Lung (tissue), 11 donors: ENCODE measurements at regions not wholly inside any gene's neighbourhood (a gene's known extent, or its start where the extent isn't known, plus 50 kb on each side); places are given as distances from the start of the nearest gene placed in this dataset.

Experiments used
- ATAC-seq: fragments of 200-7000 bp; cut with Tn5 transposase; one replicate; pipeline ENCODE4 v1.9.1; 2020; ENCODE audit warnings: moderate number of reproducible peaks; ENCODE audit not compliant: insufficient read depth, low FRiP score
- DNase-seq, 3 donors: peaks; one replicate each; pipeline ENCODE4 v3.0.0-alpha.2; 2013 to 2017
- H3K27ac ChIP-seq, 2 donors: one replicate each; pipeline ENCODE4 v1.5.1; 2013; ENCODE audit warnings: mild to moderate bottlenecking in 2 of 2, moderate library complexity in 2 of 2, control low read depth in 1 of 2, inconsistent platforms in 1 of 2, low read depth in 1 of 2, low read length in 1 of 2
- H3K27me3 ChIP-seq, 3 donors: one replicate each; pipeline ENCODE4 v1.5.1; 2013; ENCODE audit warnings: low read length in 2 of 3; ENCODE audit not compliant: control insufficient read depth in 3 of 3, insufficient read depth in 3 of 3
- H3K36me3 ChIP-seq, 4 donors: one replicate each; pipeline ENCODE4 v1.5.1; 2013; ENCODE audit warnings: low read length in 4 of 4, mild to moderate bottlenecking in 1 of 4, moderate library complexity in 1 of 4; ENCODE audit not compliant: control insufficient read depth in 4 of 4, insufficient read depth in 4 of 4
- H3K4me1 ChIP-seq, 5 donors: one replicate each; pipeline ENCODE4 v1.5.1; 2013; ENCODE audit warnings: low read length in 5 of 5, mild to moderate bottlenecking in 2 of 5, moderate library complexity in 1 of 5; ENCODE audit not compliant: control insufficient read depth in 5 of 5, insufficient read depth in 5 of 5
- H3K4me3 ChIP-seq: one replicate; pipeline ENCODE4 v1.5.1; 2013; ENCODE audit warnings: mild to moderate bottlenecking, control low read depth, moderate library complexity
- H3K9ac ChIP-seq, 2 donors: one replicate each; pipeline ENCODE4 v1.5.1; 2013; ENCODE audit warnings: low read length in 2 of 2, control low read depth in 1 of 2; ENCODE audit not compliant: insufficient read depth in 1 of 2
- H3K9me3 ChIP-seq, 4 donors: one replicate each; pipeline ENCODE4 v1.5.1; 2013; ENCODE audit warnings: low read length in 3 of 4, mild to moderate bottlenecking in 1 of 4, moderate library complexity in 1 of 4; ENCODE audit not compliant: control insufficient read depth in 4 of 4, insufficient read depth in 3 of 4
- WGBS, 2 donors: extraction: QIAGEN DNeasy Blood & Tissue Kit; methylation state at CpG; one replicate each; pipeline ENCODE4 v1.1.7; 2013; 5-methylcytosine and 5-hydroxymethylcytosine counted together
- TF ChIP-seq, protein P1 (sequence below): IDR thresholded peaks from 2 replicates; pipeline ENCODE4 v1.5.1; 2012; ENCODE audit warnings: mild to moderate bottlenecking; ENCODE audit errors: control extremely low read depth, extremely low read depth
- donor health status: control.
- donor health status: control.
- donor health status: Bipolar disorder and iron deficiency.
- donor health status: healthy.
- donor health status: DM: yes; HTN: yes; CAD: no.

- no peak overlapping the region for H3K9ac ChIP-seq
- DNase-seq (no peak), ATAC-seq (no peak)
- no peaks in the 10 kb centered on the region for H3K36me3 ChIP-seq
- no peak overlapping the region for H3K27ac ChIP-seq
- no peak overlapping the region for H3K4me3 ChIP-seq
- TF ChIP-seq, protein P1, sequence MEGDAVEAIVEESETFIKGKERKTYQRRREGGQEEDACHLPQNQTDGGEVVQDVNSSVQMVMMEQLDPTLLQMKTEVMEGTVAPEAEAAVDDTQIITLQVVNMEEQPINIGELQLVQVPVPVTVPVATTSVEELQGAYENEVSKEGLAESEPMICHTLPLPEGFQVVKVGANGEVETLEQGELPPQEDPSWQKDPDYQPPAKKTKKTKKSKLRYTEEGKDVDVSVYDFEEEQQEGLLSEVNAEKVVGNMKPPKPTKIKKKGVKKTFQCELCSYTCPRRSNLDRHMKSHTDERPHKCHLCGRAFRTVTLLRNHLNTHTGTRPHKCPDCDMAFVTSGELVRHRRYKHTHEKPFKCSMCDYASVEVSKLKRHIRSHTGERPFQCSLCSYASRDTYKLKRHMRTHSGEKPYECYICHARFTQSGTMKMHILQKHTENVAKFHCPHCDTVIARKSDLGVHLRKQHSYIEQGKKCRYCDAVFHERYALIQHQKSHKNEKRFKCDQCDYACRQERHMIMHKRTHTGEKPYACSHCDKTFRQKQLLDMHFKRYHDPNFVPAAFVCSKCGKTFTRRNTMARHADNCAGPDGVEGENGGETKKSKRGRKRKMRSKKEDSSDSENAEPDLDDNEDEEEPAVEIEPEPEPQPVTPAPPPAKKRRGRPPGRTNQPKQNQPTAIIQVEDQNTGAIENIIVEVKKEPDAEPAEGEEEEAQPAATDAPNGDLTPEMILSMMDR: no peak
- no peaks in the 10 kb centered on the region for H3K9me3 ChIP-seq
- H3K27me3 ChIP-seq: no peaks in the 10 kb centered on the region
- no peaks in the 10 kb centered on the region for H3K4me1 ChIP-seq
- WGBS, 2 donors: 78 to 82% methylated on average over 2 of the region's 2 CpGs
Observed at GRCh38 chr5:91851670-91852069, 468.6 kb upstream of the ARRDC3 start.

GRCh38 chr5:91850031-91850430 is 466.9 kb upstream of the ARRDC3 start:
- Histone ChIP-seq H3K36me3 (no peaks in the 10 kb centered on the region), H3K4me1 (no peaks in the 10 kb centered on the region), H3K27ac (no peak overlapping the region), H3K9ac (no peak overlapping the region), H3K27me3 (no peaks in the 10 kb centered on the region), H3K9me3 (no peaks in the 10 kb centered on the region), H3K4me3 (no peak overlapping the region)
- ATAC-seq (no peak), DNase-seq (no peak)
- TF ChIP-seq, protein P1: no peak
- WGBS, 2 donors: 81 to 91% methylated on average over 2 of the region's 2 CpGs

- no peaks in the 10 kb centered on the region for H3K9me3 ChIP-seq
- H3K4me3 ChIP-seq: no peak overlapping the region
- DNase-seq: no peak
- H3K4me1 ChIP-seq: no peaks in the 10 kb centered on the region
- 82 to 90% methylated on average over 3 of the region's 3 CpGs for WGBS, 2 donors
- ATAC-seq: no peak
- no peak overlapping the region for H3K9ac ChIP-seq
- TF ChIP-seq, protein P1: no peak
- H3K27ac ChIP-seq: no peak overlapping the region
- H3K36me3 ChIP-seq: no peaks in the 10 kb centered on the region
- no peaks in the 10 kb centered on the region for H3K27me3 ChIP-seq
Observed at GRCh38 chr5:91849069-91849468, 466.0 kb upstream of the ARRDC3 start.

DNA sequence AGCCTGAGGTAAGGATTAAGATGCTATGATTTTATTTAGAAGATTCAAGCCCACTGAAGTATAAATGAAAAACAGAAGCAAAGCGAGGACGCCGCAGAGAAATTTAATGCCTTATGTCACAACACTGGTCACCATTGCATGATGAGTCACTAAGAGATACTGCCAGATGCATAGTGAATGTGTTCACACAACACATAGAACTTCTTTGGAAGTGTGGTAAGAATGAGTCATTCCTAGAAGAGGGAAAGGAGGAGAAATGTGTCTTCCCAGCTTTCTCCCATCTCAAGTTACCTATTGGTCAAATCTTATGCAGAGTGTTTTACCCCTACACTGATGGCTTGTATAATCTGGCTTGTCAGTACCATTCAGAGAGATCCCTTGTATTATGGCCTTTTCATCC is 465.3 kb upstream of the ARRDC3 start:
- Histone ChIP-seq H3K4me3 (no peak overlapping the region), H3K27ac (no peak overlapping the region), H3K4me1 (no peaks in the 10 kb centered on the region), H3K27me3 (no peaks in the 10 kb centered on the region), H3K36me3 (no peaks in the 10 kb centered on the region), H3K9me3 (no peaks in the 10 kb centered on the region), H3K9ac (no peak overlapping the region)
- TF ChIP-seq, protein P1: no peak
- ATAC-seq (no peak), DNase-seq (no peak)
- WGBS, 2 donors: 95 to 98% methylated on average over 3 of the region's 3 CpGs
